GM12891 (cell line): ENCODE measurements at regions not wholly inside any gene's neighbourhood (a gene's known extent, or its start where the extent isn't known, plus 50 kb on each side); places are given as distances from the start of the nearest gene placed in this dataset.

Experiments used
- POLR2A ChIP-seq: IDR thresholded peaks from 2 replicates; pipeline ENCODE4 v1.6.1; 2011; ENCODE audit warnings: low read depth, low read length, control low read depth
- POLR2AphosphoS5 ChIP-seq: IDR thresholded peaks from 2 replicates; pipeline ENCODE4 v1.6.1; 2011; ENCODE audit warnings: low read depth, low read length, control low read depth
- SPI1 ChIP-seq: IDR thresholded peaks from 2 replicates; pipeline ENCODE4 v1.6.1; 2011; ENCODE audit warnings: low read depth, low read length, control low read depth

GRCh38 chr12:127238107-127238506, 1028.9 kb upstream of the TMEM132C start:
- TF ChIP-seq POLR2AphosphoS5, result no peak
- no peak for TF ChIP-seq POLR2A
- no peak for TF ChIP-seq SPI1
